Neural cell (in vitro differentiated cells): ENCODE measurements at regions not wholly inside any gene's neighbourhood (a gene's known extent, or its start where the extent isn't known, plus 50 kb on each side); places are given as distances from the start of the nearest gene placed in this dataset.

Source experiments
- EP300 ChIP-seq: fragments of 450-650 bp; conservative IDR thresholded peaks from 2 replicates; pipeline ENCODE4 v1.6.1; 2014; ENCODE audit warnings: antibody characterized with exemption, mild to moderate bottlenecking, moderate library complexity; ENCODE audit not compliant: poor library complexity, severe bottlenecking
- EZH2 ChIP-seq: fragments of 200-600, 300-800 bp; shearing (Covaris generic), sonication (generic); IDR thresholded peaks from 2 replicates; pipeline ENCODE4 v1.6.1; 2014; ENCODE audit warnings: antibody characterized with exemption, low read length, borderline replicate concordance, mild to moderate bottlenecking; ENCODE audit not compliant: insufficient read depth, poor library complexity, severe bottlenecking
- MXI1 ChIP-seq: fragments of 450-650 bp; conservative IDR thresholded peaks from 2 replicates; pipeline ENCODE4 v1.6.1; 2014; ENCODE audit warnings: antibody characterized with exemption, mild to moderate bottlenecking; ENCODE audit not compliant: poor library complexity, severe bottlenecking
- POLR2AphosphoS5 ChIP-seq: IDR thresholded peaks from 2 replicates; pipeline ENCODE4 v1.6.1; 2012
- SMC3 ChIP-seq: fragments of 450-650 bp; conservative IDR thresholded peaks from 2 replicates; pipeline ENCODE4 v1.6.1; 2014; ENCODE audit warnings: antibody characterized with exemption, mild to moderate bottlenecking, moderate library complexity; ENCODE audit not compliant: poor library complexity
- TAF1 ChIP-seq: IDR thresholded peaks from 2 replicates; pipeline ENCODE4 v1.6.1; 2012; ENCODE audit warnings: low read depth
- TF ChIP-seq, protein P1 (sequence below): fragments of 450-650 bp; IDR thresholded peaks from 2 replicates; pipeline ENCODE4 v1.5.1; 2014; ENCODE audit warnings: antibody characterized with exemption, mild to moderate bottlenecking, moderate library complexity; ENCODE audit not compliant: poor library complexity, severe bottlenecking
- TF ChIP-seq, protein P2 (sequence below): IDR thresholded peaks from 2 replicates; pipeline ENCODE4 v1.6.1; 2012; ENCODE audit warnings: borderline replicate concordance

DNA sequence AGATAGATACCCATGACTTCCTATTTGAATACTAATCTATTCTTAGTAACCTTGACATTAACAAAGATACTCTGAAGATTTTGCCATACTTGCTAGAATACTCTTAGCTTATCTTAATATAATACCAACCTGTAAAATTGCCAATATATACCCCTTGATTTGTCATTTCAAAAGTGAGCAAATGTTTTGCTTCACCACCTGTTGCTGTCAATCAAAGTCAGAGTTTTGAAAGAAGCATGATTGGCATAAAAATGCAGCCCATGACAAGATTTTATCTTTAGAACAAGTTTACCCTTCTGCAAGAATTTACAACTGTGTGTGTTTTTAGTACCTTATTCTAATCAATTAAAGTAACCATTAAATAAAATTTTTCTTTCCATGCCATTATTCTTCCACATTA lies 236.2 kb downstream of the TBX18 start:
- TF ChIP-seq, protein P1, sequence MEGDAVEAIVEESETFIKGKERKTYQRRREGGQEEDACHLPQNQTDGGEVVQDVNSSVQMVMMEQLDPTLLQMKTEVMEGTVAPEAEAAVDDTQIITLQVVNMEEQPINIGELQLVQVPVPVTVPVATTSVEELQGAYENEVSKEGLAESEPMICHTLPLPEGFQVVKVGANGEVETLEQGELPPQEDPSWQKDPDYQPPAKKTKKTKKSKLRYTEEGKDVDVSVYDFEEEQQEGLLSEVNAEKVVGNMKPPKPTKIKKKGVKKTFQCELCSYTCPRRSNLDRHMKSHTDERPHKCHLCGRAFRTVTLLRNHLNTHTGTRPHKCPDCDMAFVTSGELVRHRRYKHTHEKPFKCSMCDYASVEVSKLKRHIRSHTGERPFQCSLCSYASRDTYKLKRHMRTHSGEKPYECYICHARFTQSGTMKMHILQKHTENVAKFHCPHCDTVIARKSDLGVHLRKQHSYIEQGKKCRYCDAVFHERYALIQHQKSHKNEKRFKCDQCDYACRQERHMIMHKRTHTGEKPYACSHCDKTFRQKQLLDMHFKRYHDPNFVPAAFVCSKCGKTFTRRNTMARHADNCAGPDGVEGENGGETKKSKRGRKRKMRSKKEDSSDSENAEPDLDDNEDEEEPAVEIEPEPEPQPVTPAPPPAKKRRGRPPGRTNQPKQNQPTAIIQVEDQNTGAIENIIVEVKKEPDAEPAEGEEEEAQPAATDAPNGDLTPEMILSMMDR = no peak
- no peak for TF ChIP-seq SMC3
- no peak for TF ChIP-seq MXI1
- no peak for TF ChIP-seq EZH2
- no peak for TF ChIP-seq EP300
- no peak for TF ChIP-seq POLR2AphosphoS5
- TF ChIP-seq, protein P2, sequence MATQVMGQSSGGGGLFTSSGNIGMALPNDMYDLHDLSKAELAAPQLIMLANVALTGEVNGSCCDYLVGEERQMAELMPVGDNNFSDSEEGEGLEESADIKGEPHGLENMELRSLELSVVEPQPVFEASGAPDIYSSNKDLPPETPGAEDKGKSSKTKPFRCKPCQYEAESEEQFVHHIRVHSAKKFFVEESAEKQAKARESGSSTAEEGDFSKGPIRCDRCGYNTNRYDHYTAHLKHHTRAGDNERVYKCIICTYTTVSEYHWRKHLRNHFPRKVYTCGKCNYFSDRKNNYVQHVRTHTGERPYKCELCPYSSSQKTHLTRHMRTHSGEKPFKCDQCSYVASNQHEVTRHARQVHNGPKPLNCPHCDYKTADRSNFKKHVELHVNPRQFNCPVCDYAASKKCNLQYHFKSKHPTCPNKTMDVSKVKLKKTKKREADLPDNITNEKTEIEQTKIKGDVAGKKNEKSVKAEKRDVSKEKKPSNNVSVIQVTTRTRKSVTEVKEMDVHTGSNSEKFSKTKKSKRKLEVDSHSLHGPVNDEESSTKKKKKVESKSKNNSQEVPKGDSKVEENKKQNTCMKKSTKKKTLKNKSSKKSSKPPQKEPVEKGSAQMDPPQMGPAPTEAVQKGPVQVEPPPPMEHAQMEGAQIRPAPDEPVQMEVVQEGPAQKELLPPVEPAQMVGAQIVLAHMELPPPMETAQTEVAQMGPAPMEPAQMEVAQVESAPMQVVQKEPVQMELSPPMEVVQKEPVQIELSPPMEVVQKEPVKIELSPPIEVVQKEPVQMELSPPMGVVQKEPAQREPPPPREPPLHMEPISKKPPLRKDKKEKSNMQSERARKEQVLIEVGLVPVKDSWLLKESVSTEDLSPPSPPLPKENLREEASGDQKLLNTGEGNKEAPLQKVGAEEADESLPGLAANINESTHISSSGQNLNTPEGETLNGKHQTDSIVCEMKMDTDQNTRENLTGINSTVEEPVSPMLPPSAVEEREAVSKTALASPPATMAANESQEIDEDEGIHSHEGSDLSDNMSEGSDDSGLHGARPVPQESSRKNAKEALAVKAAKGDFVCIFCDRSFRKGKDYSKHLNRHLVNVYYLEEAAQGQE = no peak
- no peak for TF ChIP-seq TAF1
